ENCODE measurements at regions not wholly inside any gene's neighbourhood (a gene's known extent, or its start where the extent isn't known, plus 50 kb on each side); places are given as distances from the start of the nearest gene placed in this dataset.

DNA sequence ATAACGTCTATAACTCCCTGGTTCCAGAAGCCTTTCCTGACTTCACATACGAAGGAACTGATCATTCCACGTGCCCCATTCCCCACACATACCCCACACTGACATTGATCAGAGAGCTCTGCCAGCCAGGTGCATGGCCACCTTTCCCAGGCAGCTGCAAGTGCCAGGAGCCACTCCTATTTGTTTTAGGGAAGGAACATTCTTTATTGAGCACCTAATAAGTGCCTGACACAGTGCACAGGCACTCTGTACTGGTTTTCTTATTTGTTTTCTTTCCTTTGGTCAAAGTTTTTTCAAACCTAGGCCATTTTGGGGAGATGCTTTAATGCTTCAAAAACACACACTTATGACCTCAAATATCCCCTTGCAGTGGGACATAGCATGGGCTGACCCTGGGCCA, 50.0 kb downstream of the PITPNM2 start:
- DNase-seq, result no peak

DNA sequence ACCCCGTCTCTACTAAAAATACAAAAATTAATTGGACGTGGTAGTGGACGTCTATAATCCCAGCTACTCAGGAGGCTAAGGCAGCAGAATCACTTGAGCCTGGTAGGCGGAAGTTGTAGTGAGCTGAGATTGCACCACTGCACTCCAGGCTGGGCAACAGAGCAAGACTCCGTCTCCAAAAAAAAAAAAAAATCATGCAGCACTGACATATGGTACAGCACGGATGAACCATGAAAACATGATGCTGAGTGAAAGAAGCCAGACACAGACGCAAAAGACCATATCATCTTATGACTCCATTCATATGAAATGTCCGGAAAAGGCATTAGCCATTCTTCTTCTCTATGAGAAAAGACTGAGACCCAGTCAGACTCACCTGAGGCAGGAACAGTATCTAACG, 50.4 kb downstream of the PITPNM2 start:
- DNase-seq, result no peak

DNA sequence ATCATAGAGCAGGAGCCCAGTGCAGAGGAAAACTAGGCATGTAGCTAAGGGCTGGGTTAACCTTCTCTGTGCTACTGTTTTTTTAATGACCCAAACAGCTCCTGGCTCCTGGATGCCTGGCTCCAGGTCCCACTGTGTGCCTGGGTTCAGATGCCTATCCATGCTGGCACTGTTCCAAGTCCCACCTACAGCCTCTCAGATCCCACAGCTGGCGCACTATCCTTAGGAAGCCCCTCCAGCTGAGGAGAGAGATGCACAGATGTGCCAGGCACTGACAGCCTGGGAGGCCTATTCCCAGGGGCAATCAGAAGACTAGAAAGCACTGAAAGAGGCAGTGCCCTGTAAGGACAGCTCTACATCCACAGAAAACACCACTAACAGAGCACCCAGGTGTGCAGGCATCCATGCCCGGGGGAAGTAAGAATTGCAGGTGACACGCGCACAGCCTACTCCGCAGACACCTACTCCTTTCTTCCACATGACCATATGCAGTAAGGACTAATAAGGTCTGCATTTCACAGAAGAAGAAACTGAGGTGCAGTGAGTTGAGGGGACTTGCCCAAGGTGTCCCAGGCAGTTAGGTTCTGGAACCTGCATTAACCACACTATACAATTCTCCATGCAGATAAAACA, 51.2 kb downstream of the PITPNM2 start:
- no peak for DNase-seq

DNA sequence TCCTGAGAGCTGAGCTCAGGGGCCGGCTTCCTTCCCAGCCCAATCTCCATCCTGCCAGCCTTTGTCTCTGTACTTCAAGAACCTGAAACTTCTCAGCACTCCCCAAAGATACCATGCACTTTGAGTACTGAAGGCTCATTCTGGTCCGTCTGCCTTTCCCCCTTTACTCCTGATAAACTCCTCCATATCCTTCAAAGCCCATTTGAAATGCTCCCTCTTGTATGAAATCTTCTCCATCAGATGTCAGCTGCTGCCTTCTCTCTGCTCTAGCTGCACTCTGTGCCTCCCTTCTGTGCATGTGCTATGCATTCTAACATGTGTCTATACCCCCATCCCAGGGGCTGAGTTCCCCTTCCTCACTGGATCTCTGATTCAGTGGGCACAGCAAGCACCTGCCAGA, 52.1 kb downstream of the PITPNM2 start:
- DNase-seq, result no peak

DNA sequence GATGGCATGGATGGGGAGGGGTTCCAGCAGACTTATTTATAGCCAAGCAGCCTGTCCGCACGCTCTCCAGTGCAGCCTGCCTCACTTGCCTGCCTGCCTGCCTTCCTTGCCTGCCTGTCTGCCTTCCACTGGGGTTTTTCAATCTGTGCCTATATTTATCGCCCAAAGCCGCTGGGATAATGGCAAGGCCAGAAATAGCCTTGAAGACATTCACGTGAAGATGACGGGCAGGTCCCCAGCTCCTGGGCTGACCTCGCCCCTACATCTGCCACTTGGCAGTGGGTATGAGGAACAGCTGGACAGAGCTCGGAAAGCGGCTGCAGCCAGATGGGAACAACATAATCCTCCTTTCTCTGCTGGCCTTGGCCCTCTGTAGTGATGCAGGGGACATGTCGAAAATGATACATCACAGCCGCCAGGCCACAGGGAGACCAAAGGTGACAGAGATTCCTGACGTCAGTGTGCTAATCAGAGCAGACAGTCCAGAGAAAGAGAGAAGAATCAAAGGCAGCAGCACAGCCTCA, 53.3 kb downstream of the PITPNM2 start:
- no peak for DNase-seq

DNA sequence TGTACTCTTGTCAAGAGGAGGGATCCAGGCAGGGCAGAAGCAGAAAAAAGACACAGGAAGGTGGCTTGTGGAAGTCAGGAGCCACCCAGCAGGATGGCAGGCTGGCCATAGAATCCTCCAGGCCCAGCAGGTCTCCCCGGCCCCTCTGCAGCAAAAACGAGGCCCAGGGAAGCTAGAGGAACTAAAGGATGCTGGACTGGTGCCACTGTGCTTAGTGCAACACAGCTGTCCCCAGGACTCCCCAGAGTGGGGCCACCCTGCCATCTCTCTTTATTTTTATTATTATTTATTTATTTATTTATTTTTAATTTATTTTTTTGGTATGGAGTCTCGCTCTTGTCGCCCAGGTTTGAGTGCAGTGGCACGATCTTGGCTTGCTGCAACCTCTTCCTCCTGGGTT, 54.1 kb downstream of the PITPNM2 start:
- DNase-seq, result no peak

DNA sequence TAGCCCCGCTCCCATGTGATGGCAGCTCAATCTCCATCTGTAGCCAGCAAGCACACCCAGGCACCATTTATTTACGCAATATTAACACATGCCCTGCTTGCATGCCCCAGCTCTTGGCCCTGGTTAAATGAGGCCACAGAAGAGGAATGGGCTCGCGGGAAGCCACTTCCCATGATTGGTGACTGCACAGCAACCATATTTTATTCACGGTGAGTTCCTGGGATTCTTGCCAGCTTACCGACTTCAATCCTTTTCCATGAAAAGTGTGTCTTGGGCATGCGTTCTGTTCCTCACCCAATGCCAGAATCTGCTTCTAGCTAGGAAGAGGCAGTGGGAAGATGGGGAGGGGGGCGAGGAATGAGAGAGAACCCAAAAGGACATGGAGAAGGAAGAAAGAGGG, 54.7 kb downstream of the PITPNM2 start:
- no peak for DNase-seq

DNA sequence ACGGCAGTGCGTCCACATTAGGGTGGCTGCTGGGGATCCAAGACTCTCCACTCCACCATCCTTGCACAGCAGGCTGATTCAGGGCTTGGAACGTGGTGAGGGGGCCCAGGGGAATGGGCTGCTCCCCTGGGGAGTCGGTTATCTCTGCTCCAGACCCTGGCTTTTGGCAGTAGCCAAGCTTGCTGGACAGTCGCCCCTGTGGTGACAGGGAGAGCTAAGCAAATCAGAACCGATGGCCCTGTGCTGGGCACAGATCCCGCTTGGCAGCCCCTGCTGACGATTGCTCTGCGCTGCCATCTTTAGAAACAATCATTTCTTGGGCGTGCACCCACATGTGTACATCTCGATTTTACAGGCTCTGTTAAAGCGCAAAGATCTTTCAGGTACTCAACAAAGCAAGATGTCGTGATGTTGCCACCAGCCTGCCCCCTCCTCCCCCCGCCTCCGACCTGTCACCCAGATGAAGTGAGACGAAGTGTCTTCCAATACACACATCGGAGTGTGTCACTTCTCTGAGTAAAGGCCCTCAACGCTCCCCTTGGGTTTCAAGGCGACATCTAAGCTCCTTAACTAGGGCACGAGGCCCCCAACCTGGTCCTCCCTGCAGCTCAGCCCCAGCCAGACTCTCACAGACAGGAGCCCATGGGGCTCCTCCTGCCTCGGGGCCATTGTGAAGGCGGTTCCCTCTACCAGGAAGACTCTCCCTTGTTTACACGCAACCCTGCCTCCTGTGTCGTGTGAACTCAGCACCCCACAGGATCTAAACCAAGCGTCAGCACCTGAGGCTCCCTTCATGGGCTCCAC, 55.6 kb downstream of the PITPNM2 start:
- DNase-seq, result no peak

DNA sequence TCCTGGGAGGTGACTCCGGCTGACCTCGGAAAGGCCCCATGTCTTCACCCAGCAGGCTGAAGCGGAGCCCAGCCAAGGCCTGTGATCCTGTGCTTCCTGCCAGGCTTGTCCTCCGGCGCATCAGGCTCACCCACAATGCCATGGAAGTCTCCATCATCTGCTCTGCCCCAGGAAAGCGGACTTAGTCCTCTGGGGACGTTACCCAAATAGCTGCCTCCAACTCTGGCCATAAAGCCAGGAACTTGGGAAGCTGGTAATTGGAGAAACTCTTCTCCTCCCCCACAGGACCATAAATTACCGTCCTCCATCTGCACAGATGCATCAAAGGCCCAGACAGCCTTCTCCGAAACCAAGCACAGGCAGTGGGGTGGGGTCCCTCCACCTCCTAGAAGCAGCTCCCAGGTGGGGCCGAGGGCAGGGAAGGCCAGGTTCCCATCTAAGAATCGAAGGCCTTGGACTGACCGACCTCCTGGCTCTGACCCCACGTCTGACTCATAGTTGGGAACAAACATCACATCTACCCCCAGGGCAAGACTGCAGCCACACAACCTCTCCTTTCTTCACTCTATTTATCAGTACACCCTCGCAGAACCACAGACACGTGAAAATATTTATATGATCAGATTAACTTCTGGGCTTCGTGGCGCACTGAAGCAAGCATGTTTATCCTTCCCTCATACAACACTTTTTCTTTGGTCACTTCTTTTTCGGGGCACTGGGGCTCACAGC, 56.4 kb downstream of the PITPNM2 start:
- DNase-seq, result no peak

DNA sequence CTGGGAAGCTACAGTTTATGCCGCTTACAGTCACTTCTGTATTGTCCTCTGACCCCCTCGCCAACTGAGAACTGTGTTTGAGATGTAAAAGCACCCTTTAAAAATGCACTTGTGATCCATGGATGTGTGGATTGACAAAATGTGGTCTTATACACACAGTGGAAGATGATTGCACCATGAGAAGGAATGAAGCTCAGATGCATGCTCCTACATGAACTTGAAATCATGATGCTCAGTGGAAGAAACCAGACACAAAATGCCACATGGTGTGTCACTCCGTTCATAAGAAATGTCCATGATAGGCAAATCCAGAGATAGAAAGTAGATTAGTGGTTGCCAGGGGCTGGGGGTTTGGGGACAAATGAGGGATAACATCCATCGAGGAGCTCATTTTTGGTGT, 58.0 kb downstream of the PITPNM2 start:
- no peak for DNase-seq

DNA sequence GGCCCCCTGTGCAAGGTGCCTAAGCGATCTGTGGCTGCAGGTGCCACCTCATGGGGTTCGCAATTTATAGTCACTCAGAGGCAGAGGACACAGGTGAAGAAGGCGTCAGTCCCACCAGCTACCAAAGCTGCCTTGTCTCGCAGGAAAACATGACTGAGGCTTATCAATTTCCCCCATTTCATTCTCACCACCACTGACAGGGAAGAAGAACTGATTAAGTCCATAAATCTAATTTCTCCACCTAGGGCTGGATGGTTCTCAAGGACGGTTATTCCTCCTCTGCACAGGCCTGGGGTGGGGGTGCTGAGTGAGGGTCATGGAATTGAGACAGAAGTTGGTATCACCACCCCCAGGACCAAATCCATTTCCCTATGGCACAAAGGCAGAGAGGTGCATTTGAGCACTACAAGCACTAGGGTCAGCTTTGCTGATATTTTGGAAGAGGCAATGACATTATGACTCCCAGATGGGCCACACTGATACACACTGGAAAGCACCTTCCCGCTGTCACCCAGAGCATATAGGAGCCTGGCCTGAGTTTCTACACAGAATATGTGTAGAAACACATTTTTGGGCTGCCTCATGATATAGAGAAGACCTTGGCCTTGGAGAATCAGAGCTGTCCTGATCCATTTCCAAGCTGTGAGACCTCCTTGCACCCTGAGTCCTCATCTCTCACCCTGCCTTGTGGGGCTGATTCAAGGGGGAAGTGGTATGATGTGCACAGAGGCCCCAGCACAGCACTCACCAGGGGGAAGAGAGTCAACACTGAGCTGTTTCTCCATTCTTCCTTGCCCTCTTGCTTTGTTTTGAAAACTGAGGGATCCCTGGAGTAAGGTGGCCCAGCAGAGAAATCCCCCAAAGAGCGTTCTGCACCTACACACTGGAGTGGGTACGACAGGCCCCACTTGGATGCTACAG, 59.4 kb downstream of the PITPNM2 start:
- DNase-seq, result no peak

DNA sequence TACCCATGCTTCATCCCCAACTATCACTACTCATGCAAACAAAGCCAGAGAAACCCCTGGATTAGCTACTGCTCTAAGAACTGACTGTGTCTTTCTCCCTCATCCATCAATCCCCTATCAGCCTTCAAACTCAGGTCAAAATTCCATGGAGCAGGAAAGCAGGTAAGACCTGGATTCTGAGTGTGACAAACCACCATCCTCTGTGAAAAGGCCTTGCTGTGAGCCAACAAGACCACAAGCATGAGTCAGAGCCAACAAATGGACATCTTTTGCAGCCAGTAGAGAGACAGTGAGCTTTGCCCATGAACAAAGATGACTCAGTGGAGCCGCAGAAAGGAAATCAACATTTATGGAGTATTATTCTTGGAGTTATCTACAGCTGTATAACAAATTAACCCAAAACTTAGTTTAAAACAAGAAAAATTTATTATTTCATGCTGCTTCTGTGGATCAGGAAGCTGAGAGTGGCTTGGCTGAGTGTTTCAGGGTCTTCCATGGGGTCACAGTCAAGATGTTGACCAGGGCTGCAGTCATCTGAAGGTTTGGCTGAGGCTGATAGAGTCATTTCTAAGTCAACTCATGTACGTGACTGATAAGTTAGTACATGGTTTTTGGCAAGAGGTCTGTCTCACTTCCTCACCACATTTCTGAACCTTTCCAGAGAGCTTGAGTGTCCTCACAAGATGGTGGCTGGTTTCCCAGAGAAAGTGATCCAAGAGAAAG, 61.1 kb downstream of the PITPNM2 start:
- DNase-seq, result peak; percentile 33

DNA sequence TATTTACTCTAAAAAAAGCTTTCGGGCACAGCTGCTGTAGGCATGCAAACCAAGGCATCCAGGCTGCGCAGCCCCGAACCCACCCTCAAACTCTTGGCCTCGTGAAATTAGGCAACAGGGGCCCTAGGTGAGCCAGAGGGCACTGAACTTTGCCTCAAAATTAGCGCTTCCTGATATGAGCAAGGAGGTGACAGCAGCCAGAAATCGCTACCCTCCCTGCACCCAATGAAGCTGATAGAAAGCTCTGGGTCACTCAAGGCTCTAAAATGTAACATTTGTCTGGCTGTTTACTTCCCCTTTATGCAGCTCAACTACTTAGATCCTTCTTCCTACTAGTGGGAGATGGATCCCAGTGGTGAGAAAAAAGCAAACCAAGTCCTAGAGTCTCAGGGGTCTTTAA, 61.8 kb downstream of the PITPNM2 start:
- no peak for DNase-seq

DNA sequence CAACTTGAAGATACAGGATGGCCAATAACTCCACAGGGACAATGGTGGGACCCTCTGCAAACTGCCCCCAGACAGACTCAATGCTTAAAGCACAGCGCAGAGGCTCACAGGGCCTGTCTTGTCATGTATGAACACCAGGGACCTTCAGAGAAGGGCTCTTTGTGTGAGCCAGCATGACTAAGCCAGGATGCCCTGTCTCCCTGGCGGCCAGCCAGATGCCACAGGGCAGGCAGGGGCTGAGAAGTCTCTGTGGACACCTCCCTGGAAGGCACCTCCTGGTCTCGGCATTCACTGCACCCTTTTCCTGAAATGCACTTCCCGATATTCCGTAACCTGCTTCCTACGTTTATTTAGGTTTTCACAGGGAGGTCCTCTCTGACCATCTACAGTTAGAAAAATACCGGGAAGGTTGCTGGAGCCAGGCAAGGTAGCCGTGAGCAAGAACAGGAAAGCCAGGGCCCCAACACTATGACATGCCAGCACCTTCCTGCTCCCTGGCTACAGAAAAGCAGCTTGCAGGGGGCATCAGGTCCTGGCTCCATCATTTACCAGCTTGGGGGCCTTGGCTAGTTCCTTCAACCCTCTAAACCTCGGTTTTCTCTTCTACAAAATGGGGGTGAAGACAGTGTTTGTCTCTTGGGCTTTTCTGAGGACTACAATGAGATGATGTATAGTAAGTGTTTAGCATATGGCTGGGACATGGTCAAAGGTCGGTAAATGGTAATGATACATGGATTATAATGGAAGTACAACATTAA, 65.0 kb downstream of the PITPNM2 start:
- no peak for DNase-seq

DNA sequence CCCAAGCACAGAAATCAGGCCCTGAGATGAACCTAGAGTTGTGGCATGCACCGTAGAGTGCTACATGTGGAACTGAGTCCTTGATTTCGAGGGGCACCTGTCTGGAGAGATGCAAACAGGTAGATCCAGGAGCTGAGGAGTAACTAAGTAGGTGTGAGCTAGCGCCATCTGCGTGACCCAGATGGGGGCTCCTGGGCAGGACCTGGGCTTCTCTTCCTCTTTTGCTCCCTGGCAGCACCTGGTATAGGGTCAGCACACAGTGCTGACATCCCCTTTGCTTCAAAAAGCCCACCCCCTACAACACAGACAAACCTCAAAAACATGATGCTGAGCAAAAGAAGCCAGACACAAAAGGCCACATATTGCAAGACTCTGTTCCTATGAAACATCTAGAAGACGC, 65.8 kb downstream of the PITPNM2 start:
- DNase-seq, result no peak

DNA sequence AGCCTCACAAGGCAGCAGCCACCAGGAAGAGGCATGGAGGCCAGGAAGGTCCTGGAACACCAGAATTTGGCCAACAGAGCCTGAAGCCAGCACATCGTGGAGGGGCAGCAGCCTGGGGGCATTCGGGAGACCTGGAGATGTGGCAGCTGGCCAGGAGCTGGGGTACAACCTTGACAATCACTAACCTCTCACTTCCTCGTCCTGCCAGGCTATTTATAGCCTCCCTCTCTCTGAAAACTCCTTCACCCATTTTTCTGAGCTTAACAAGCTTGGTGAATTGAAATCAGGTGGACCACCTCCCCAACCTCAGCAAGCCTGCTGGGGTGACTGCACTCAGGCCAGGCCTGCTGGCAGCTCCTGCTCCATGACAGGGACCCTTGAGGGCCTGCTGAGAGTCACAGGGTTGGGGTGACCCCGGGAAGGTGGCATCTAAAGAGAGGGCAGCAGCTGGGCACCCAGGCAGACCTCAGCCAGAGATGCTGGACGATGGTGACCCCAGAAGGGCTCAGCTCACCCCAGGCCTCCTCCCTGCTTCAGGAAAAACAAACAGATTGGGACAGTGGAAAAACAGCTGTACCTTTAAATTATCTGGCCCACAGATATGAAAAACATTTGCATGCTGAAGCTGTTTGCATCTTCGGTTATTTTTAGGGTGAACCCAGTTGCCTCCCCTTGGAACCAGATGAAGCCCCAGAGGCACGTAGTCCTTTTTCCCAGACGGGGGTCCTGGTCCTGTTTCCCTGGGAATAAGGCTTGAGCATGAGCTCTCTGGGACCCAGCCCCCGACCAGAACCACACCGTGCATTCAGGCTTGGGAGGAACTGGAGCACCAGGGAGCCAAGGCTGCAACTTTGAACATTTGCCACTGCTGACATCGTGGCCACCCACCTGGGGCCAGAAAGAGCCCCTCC, 67.0 kb downstream of the PITPNM2 start:
- no peak for DNase-seq

DNA sequence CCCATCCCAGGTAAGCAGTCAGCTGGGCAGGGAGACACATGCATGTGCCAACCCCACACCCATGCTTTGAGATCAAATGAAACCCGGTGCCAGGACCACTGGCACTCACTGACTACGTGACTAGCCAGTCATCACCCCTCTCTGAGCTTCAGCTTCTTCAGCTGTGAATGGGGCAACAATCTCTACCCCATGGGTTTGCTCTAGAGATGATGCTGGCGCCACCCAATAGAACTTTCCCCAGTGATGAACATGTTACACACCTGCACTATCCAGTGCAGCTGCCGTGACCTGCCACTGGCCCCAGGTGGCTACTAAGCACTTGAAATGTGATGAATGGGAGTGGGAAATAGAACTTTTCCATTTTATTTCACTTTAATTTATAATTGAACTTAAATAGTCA, 70.3 kb downstream of the PITPNM2 start:
- no peak for DNase-seq

DNA sequence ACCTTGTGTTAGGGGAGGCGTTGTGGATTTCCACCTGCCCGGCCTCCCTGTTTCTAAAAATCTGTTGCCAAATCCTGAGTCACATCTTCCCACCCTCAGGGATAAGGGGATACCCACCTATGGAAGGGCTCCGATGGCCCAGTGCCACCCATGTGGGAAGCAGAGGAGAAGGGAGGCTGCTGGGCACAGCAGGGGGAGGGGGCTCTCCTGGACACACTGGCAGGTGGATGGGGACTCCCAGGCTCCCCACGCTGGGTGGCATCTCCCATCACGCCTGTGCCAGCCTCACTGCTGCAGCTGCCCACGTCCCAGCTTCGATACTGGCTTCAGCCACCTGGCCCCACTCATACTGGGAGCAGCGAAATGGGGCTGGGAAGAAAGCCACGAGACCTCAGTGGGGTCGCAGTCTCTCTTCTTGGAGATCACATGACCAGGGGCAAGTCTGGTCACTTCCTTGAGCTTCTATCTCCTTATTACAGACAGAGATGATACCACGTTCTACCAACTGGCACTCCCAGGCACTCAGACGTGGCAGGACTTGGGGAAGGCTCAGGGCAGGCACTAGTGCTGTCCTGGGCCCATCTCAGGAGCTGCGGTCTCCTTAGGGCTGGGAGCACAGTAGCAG, 72.2 kb downstream of the PITPNM2 start:
- no peak for DNase-seq

DNA sequence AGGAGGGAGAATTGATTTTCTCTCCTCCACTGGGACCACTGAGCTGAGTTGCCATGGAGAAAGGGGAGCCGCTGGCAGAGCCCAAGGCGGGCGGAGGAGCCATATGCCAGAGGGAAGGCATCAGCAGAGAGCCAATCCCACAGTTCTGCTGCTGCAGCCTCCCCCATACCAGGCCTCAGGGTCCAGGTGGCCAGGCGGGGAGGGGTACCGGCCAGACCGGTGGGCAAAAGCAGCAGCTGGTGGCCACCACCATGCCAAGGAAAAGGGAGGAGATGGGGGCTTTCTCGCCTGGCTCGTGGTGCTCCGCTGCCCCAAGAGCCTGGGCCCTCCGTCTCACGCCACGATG, 72.8 kb downstream of the PITPNM2 start:
- no peak for DNase-seq
